SJSA1 (cell line): ENCODE measurements at regions not wholly inside any gene's neighbourhood (a gene's known extent, or its start where the extent isn't known, plus 50 kb on each side); places are given as distances from the start of the nearest gene placed in this dataset.

Source experiments
- DNase-seq, 2 experiments: peaks; one replicate each; pipeline ENCODE4 v3.0.0-alpha.2; 2015 to 2020; ENCODE audit warnings: low spot score in 2 of 2, low read depth in 1 of 2
- H3K27ac ChIP-seq: fragments of 250-450 bp; sonication (Bioruptor Pico); 2 replicates; pipeline ENCODE4 v1.5.1; 2020; ENCODE audit warnings: mild to moderate bottlenecking, moderate library complexity
- H3K27me3 ChIP-seq: fragments of 250-450 bp; sonication (Bioruptor Pico); replicated peaks from 2 replicates; pipeline ENCODE4 v1.5.1; 2020; ENCODE audit warnings: mild to moderate bottlenecking, moderate library complexity
- H3K36me3 ChIP-seq: fragments of 250-450 bp; sonication (Bioruptor Pico); 2 replicates; pipeline ENCODE4 v1.5.1; 2020; ENCODE audit warnings: mild to moderate bottlenecking
- H3K4me1 ChIP-seq: fragments of 250-450 bp; sonication (Bioruptor Pico); replicated peaks from 2 replicates; pipeline ENCODE4 v1.6.1; 2021; ENCODE audit warnings: mild to moderate bottlenecking
- H3K4me3 ChIP-seq: fragments of 250-450 bp; sonication (Bioruptor Pico); 2 replicates; pipeline ENCODE4 v1.5.1; 2020; ENCODE audit warnings: mild to moderate bottlenecking
- H3K9me3 ChIP-seq: fragments of 250-450 bp; sonication (Bioruptor Pico); replicated peaks from 2 replicates; pipeline ENCODE4 v1.5.1; 2020; ENCODE audit warnings: mild to moderate bottlenecking

- Histone ChIP-seq H3K36me3 (no peaks in the 10 kb centered on the region), H3K4me1 (no peaks in the 10 kb centered on the region), H3K27me3 (no peaks in the 10 kb centered on the region), H3K27ac (no peak overlapping the region), H3K4me3 (no peak overlapping the region), H3K9me3 (no peaks in the 10 kb centered on the region)
- no peak for DNase-seq
Observed at GRCh38 chr1:221411283-221411682, 330.6 kb downstream of the DUSP10 start.

- Histone ChIP-seq H3K27ac (no peak overlapping the region), H3K9me3 (no peaks in the 10 kb centered on the region), H3K4me1 (peaks cover 5% of the 10 kb centered on the region; the same call in 1 of the 2 replicates), H3K27me3 (no peaks in the 10 kb centered on the region), H3K4me3 (no peak overlapping the region), H3K36me3 (no peaks in the 10 kb centered on the region)
- no peak for DNase-seq
Observed at GRCh38 chr1:221414772-221415539, 326.9 kb downstream of the DUSP10 start.

GRCh38 chr1:221415651-221416050 lies 326.2 kb downstream of the DUSP10 start:
- Histone ChIP-seq H3K27ac (no peak overlapping the region), H3K4me1 (peaks cover 5% of the 10 kb centered on the region; the same call in 1 of the 2 replicates), H3K36me3 (no peaks in the 10 kb centered on the region), H3K27me3 (no peaks in the 10 kb centered on the region), H3K9me3 (no peaks in the 10 kb centered on the region), H3K4me3 (no peak overlapping the region)
- no peak for DNase-seq

- H3K27me3 ChIP-seq, result no peaks in the 10 kb centered on the region
- H3K4me3 ChIP-seq, result no peak overlapping the region
- H3K4me1 ChIP-seq, result peaks cover 5% of the 10 kb centered on the region; the same call in 1 of the 2 replicates
- H3K9me3 ChIP-seq, result no peaks in the 10 kb centered on the region
- H3K27ac ChIP-seq, result no peak overlapping the region
- no peak for DNase-seq
- H3K36me3 ChIP-seq, result no peaks in the 10 kb centered on the region
Observed at GRCh38 chr1:221416142-221416541, 325.7 kb downstream of the DUSP10 start.

- Histone ChIP-seq H3K36me3 (no peaks in the 10 kb centered on the region), H3K4me1 (peaks cover 5% of the 10 kb centered on the region; the same call in 1 of the 2 replicates), H3K27ac (no peak overlapping the region), H3K9me3 (no peaks in the 10 kb centered on the region), H3K4me3 (no peak overlapping the region), H3K27me3 (no peaks in the 10 kb centered on the region)
- DNase-seq, result no peak
Observed at GRCh38 chr1:221416723-221417122, 325.2 kb downstream of the DUSP10 start.

GRCh38 chr1:221418346-221418745 lies 323.5 kb downstream of the DUSP10 start:
- H3K27ac ChIP-seq, result no peak overlapping the region

GRCh38 chr1:221419513-221420095 lies 322.3 kb downstream of the DUSP10 start:
- H3K4me3 ChIP-seq, result no peak overlapping the region
- no peak overlapping the region for H3K27ac ChIP-seq
- no peaks in the 10 kb centered on the region for H3K36me3 ChIP-seq
- no peaks in the 10 kb centered on the region for H3K27me3 ChIP-seq
- no peaks in the 10 kb centered on the region for H3K9me3 ChIP-seq
- peaks cover 5% of the 10 kb centered on the region; the same call in 1 of the 2 replicates for H3K4me1 ChIP-seq
- DNase-seq, result no peak

More at GRCh38 chr1:221418346-221418745, 323.5 kb downstream of the DUSP10 start:
- Histone ChIP-seq H3K4me3 (no peak overlapping the region), H3K4me1 (peaks cover 5% of the 10 kb centered on the region; the same call in 1 of the 2 replicates), H3K27me3 (no peaks in the 10 kb centered on the region), H3K36me3 (no peaks in the 10 kb centered on the region), H3K9me3 (no peaks in the 10 kb centered on the region)
- no peak for DNase-seq

- no peak for DNase-seq
- H3K36me3 ChIP-seq, result no peaks in the 10 kb centered on the region
- H3K27ac ChIP-seq, result no peak overlapping the region
- H3K4me3 ChIP-seq, result no peak overlapping the region
- peaks cover 23% of the 10 kb centered on the region for H3K4me1 ChIP-seq
- H3K9me3 ChIP-seq, result 0 out of 2 replicates have a peak, but pooled peaks cover 3% of the 10 kb centered on the region
- no peaks in the 10 kb centered on the region for H3K27me3 ChIP-seq
Observed at GRCh38 chr1:221429264-221429663, 312.6 kb downstream of the DUSP10 start.

- Histone ChIP-seq H3K27ac (peak overlapping the region; percentile 99), H3K9me3 (0 out of 2 replicates have a peak, but pooled peaks cover 3% of the 10 kb centered on the region), H3K36me3 (no peaks in the 10 kb centered on the region), H3K4me3 (no peak overlapping the region), H3K4me1 (peaks cover 23% of the 10 kb centered on the region), H3K27me3 (no peaks in the 10 kb centered on the region)
- DNase-seq, result peak in 1 of 2 experiments; percentile 92
Observed at GRCh38 chr1:221430152-221430960, 311.5 kb downstream of the DUSP10 start.

- no peak overlapping the region for H3K4me3 ChIP-seq
- H3K27ac ChIP-seq, result peak overlapping the region; percentile 99
- peak in 1 of 2 experiments; percentile 90 for DNase-seq
- H3K9me3 ChIP-seq, result 0 out of 2 replicates have a peak, but pooled peaks cover 3% of the 10 kb centered on the region
- H3K36me3 ChIP-seq, result no peaks in the 10 kb centered on the region
- H3K27me3 ChIP-seq, result no peaks in the 10 kb centered on the region
- H3K4me1 ChIP-seq, result peaks cover 23% of the 10 kb centered on the region
Observed at GRCh38 chr1:221431068-221431651, 310.7 kb downstream of the DUSP10 start.

- DNase-seq, result no peak
- Histone ChIP-seq H3K36me3 (no peaks in the 10 kb centered on the region), H3K27me3 (no peaks in the 10 kb centered on the region), H3K4me1 (peaks cover 23% of the 10 kb centered on the region), H3K4me3 (no peak overlapping the region), H3K9me3 (0 out of 2 replicates have a peak, but pooled peaks cover 3% of the 10 kb centered on the region), H3K27ac (peak overlapping the region; percentile 99)
Observed at GRCh38 chr1:221431961-221432360, 309.9 kb downstream of the DUSP10 start.

- Histone ChIP-seq H3K27ac (0 out of 2 replicates have a peak overlapping the region, but pooled peaks have one; percentile 20), H3K36me3 (no peaks in the 10 kb centered on the region)
Observed at GRCh38 chr1:221435504-221435904, 306.4 kb downstream of the DUSP10 start.

GRCh38 chr1:221437171-221437570 lies 304.7 kb downstream of the DUSP10 start:
- no peak overlapping the region for H3K27ac ChIP-seq
- DNase-seq, result no peak
- H3K4me1 ChIP-seq, result peaks cover 44% of the 10 kb centered on the region

More at GRCh38 chr1:221435504-221435904, 306.4 kb downstream of the DUSP10 start:
- Histone ChIP-seq H3K4me1 (peaks cover 42% of the 10 kb centered on the region), H3K4me3 (no peak overlapping the region), H3K27me3 (no peaks in the 10 kb centered on the region), H3K9me3 (no peaks in the 10 kb centered on the region)
- DNase-seq, result peak in 1 of 2 experiments; percentile 54

More at GRCh38 chr1:221437171-221437570, 304.7 kb downstream of the DUSP10 start:
- no peak overlapping the region for H3K4me3 ChIP-seq
- H3K27me3 ChIP-seq, result no peaks in the 10 kb centered on the region
- H3K9me3 ChIP-seq, result no peaks in the 10 kb centered on the region
- no peaks in the 10 kb centered on the region for H3K36me3 ChIP-seq
